Osteoblast (primary cell): ENCODE measurements at regions not wholly inside any gene's neighbourhood (a gene's known extent, or its start where the extent isn't known, plus 50 kb on each side); places are given as distances from the start of the nearest gene placed in this dataset.

ENCODE experiments used
- DNase-seq: peaks from one replicate; pipeline ENCODE4 v3.0.0; 2011; ENCODE audit warnings: low spot score, mixed read lengths; ENCODE audit not compliant: insufficient read length; ENCODE audit errors: missing footprints
- H2AFZ ChIP-seq: 2 replicates; pipeline ENCODE4 v1.6.0; 2011; ENCODE audit warnings: mild to moderate bottlenecking, low read length
- H3K27ac ChIP-seq: 2 replicates; pipeline ENCODE4 v1.5.1; 2011; ENCODE audit warnings: mild to moderate bottlenecking, low read depth, low read length, moderate library complexity
- H3K27me3 ChIP-seq: 2 replicates; pipeline ENCODE4 v1.6.0; 2012; ENCODE audit warnings: mild to moderate bottlenecking, control low read depth, inconsistent platforms, low read length, moderate library complexity; ENCODE audit not compliant: insufficient read depth
- H3K36me3 ChIP-seq: 2 replicates; pipeline ENCODE4 v1.5.1; 2011; ENCODE audit warnings: mild to moderate bottlenecking, low read length, control low read depth, moderate library complexity; ENCODE audit not compliant: insufficient read depth
- H3K4me1 ChIP-seq: 2 replicates; pipeline ENCODE4 v1.5.1; 2011; ENCODE audit warnings: mild to moderate bottlenecking, low read length, control low read depth, moderate library complexity; ENCODE audit not compliant: insufficient read depth
- H3K4me2 ChIP-seq: 2 replicates; pipeline ENCODE4 v1.6.0; 2011; ENCODE audit warnings: mild to moderate bottlenecking, low read length; ENCODE audit not compliant: insufficient read depth
- H3K4me3 ChIP-seq: fragments of 200-600 bp; sonication (generic); 3 replicates; pipeline ENCODE4 v1.5.1; 2012; ENCODE audit warnings: mild to moderate bottlenecking, low read length, inconsistent platforms; ENCODE audit not compliant: insufficient read depth
- H3K79me2 ChIP-seq: 2 replicates; pipeline ENCODE4 v1.6.0; 2012; ENCODE audit warnings: mild to moderate bottlenecking, low read length, control low read depth, inconsistent platforms; ENCODE audit not compliant: insufficient read depth
- H3K9me3 ChIP-seq: 2 replicates; pipeline ENCODE4 v1.5.1; 2011; ENCODE audit warnings: low read depth, low read length, control low read depth
- H4K20me1 ChIP-seq: 2 replicates; pipeline ENCODE4 v1.6.0; 2012; ENCODE audit warnings: mild to moderate bottlenecking, low read length, control low read depth; ENCODE audit not compliant: insufficient read depth
- CTCF ChIP-seq: IDR thresholded peaks from 2 replicates; pipeline ENCODE4 v1.5.1; 2011; ENCODE audit warnings: mild to moderate bottlenecking, low read depth, low read length, moderate library complexity; ENCODE audit errors: extremely low read depth

GRCh38 chr6:147149092-147149491 lies 55.1 kb upstream of the STXBP5 start:
- H3K27ac ChIP-seq, result no peak overlapping the region
- no peak for TF ChIP-seq CTCF
- no peaks in the 10 kb centered on the region for H3K27me3 ChIP-seq
- no peaks in the 10 kb centered on the region for H4K20me1 ChIP-seq
- no peak for DNase-seq
- no peak overlapping the region for H3K4me2 ChIP-seq
- H3K4me1 ChIP-seq, result peaks cover 1% of the 10 kb centered on the region
- H3K4me3 ChIP-seq, result no peak overlapping the region
- no peaks in the 10 kb centered on the region for H3K36me3 ChIP-seq
- H2AFZ ChIP-seq, result no peak overlapping the region
- H3K9me3 ChIP-seq, result no peaks in the 10 kb centered on the region
- no peaks in the 10 kb centered on the region for H3K79me2 ChIP-seq

- H3K9me3 ChIP-seq, result no peaks in the 10 kb centered on the region
- DNase-seq, result no peak
- H3K4me3 ChIP-seq, result no peak overlapping the region
- no peaks in the 10 kb centered on the region for H3K79me2 ChIP-seq
- H2AFZ ChIP-seq, result no peak overlapping the region
- no peaks in the 10 kb centered on the region for H3K27me3 ChIP-seq
- no peaks in the 10 kb centered on the region for H4K20me1 ChIP-seq
- H3K4me2 ChIP-seq, result no peak overlapping the region
- peaks cover 8% of the 10 kb centered on the region for H3K4me1 ChIP-seq
- TF ChIP-seq CTCF, result no peak
- no peaks in the 10 kb centered on the region for H3K36me3 ChIP-seq
- no peak overlapping the region for H3K27ac ChIP-seq
Observed at GRCh38 chr6:147149826-147150225, 54.4 kb upstream of the STXBP5 start.

- no peaks in the 10 kb centered on the region for H3K27me3 ChIP-seq
- TF ChIP-seq CTCF, result no peak
Observed at GRCh38 chr6:147150293-147150692, 53.9 kb upstream of the STXBP5 start.

More at GRCh38 chr6:147150293-147150692, 53.9 kb upstream of the STXBP5 start:
- Histone ChIP-seq H3K27ac (no peak overlapping the region), H3K9me3 (no peaks in the 10 kb centered on the region), H3K4me3 (no peak overlapping the region), H4K20me1 (no peaks in the 10 kb centered on the region), H3K79me2 (no peaks in the 10 kb centered on the region), H3K4me2 (no peak overlapping the region), H3K36me3 (no peaks in the 10 kb centered on the region), H2AFZ (no peak overlapping the region), H3K4me1 (peaks cover 8% of the 10 kb centered on the region)
- no peak for DNase-seq
